CD14-positive monocyte (primary cell): ENCODE measurements at regions not wholly inside any gene's neighbourhood (a gene's known extent, or its start where the extent isn't known, plus 50 kb on each side); places are given as distances from the start of the nearest gene placed in this dataset.

Source experiments
- DNase-seq, 3 donors: peaks; one replicate each; pipeline ENCODE4 v3.0.0-alpha.2; 2011 to 2022
- H2AFZ ChIP-seq: 2 replicates; pipeline ENCODE4 v1.6.0; 2012; ENCODE audit warnings: mild to moderate bottlenecking, low read depth, low read length, inconsistent platforms; ENCODE audit not compliant: insufficient read depth, poor library complexity, severe bottlenecking
- H3K27ac ChIP-seq, 2 donors: 1 replicate in 1 of 2; 2 replicates in 1 of 2; pipeline ENCODE4 v1.5.1; 2012 to 2013; ENCODE audit warnings: low read length in 2 of 2, control low read depth in 1 of 2, inconsistent platforms in 1 of 2, low read depth in 1 of 2, mild to moderate bottlenecking in 1 of 2
- H3K27me3 ChIP-seq, 2 donors: one replicate each; pipeline versions ENCODE4 v1.6.0 to v1.6.1; 2011 to 2013; ENCODE audit warnings: low read length in 2 of 2; ENCODE audit not compliant: control insufficient read depth in 2 of 2, insufficient read depth in 2 of 2
- H3K36me3 ChIP-seq, 2 donors: replicated peaks in 1 of 2; 1 replicate in 1 of 2; 2 replicates in 1 of 2; pipeline versions ENCODE4 v1.5.1 to v1.6.1; 2012 to 2013; ENCODE audit warnings: low read length in 2 of 2, control low read depth in 1 of 2, inconsistent platforms in 1 of 2, mild to moderate bottlenecking in 1 of 2; ENCODE audit not compliant: insufficient read depth in 2 of 2, control insufficient read depth in 1 of 2
- H3K4me1 ChIP-seq, 2 donors: 1 replicate in 1 of 2; 2 replicates in 1 of 2; pipeline versions ENCODE4 v1.5.1 to v1.6.1; 2012 to 2013; ENCODE audit warnings: low read length in 2 of 2, control low read depth in 1 of 2, inconsistent platforms in 1 of 2, mild to moderate bottlenecking in 1 of 2, moderate library complexity in 1 of 2; ENCODE audit not compliant: insufficient read depth in 2 of 2, control insufficient read depth in 1 of 2
- H3K4me2 ChIP-seq: replicated peaks from 2 replicates; pipeline ENCODE3; 2012; ENCODE audit warnings: low read length, moderate library complexity, mild to moderate bottlenecking; ENCODE audit not compliant: poor library complexity, severe bottlenecking; ENCODE audit errors: extremely low read depth
- H3K4me3 ChIP-seq, 3 experiments: fragments of 200-600 bp in 1 of 3; sonication (generic) in 1 of 3; replicated peaks in 1 of 3; 1 replicate in 2 of 3; 2 replicates in 1 of 3; pipeline ENCODE4 v1.5.1; 2011 to 2013; ENCODE audit warnings: low read length in 3 of 3, mild to moderate bottlenecking in 3 of 3, control low read depth in 2 of 3, low read depth in 2 of 3, inconsistent platforms in 1 of 3, moderate library complexity in 1 of 3
- H3K79me2 ChIP-seq: 2 replicates; pipeline ENCODE4 v1.6.0; 2012; ENCODE audit warnings: mild to moderate bottlenecking, control low read depth, inconsistent platforms, low read length, moderate library complexity; ENCODE audit not compliant: insufficient read depth
- H3K9ac ChIP-seq: 2 replicates; pipeline ENCODE4 v1.6.0; 2017; ENCODE audit warnings: low read length, mild to moderate bottlenecking; ENCODE audit not compliant: insufficient read depth, poor library complexity, severe bottlenecking
- H3K9me3 ChIP-seq, 2 donors: replicated peaks in 1 of 2; 1 replicate in 1 of 2; 2 replicates in 1 of 2; pipeline versions ENCODE4 v1.5.1 to v1.6.1; 2012 to 2013; ENCODE audit warnings: low read length in 2 of 2, control low read depth in 1 of 2; ENCODE audit not compliant: control insufficient read depth in 1 of 2, insufficient read depth in 1 of 2
- H4K20me1 ChIP-seq: 2 replicates; pipeline ENCODE4 v1.6.0; 2012; ENCODE audit warnings: mild to moderate bottlenecking, low read length, control low read depth, moderate library complexity; ENCODE audit not compliant: insufficient read depth
- H3K27ac Mint-ChIP-seq, 7 donors: one replicate each; pipeline ENCODE4 v1.8.0; 2020; ENCODE audit warnings: mild to moderate bottlenecking in 7 of 7, mixed read lengths in 7 of 7, moderate library complexity in 6 of 7, inconsistent platforms in 2 of 7
- H3K27me3 Mint-ChIP-seq, 3 donors: one replicate each; pipeline ENCODE4 v1.8.0; 2021 to 2022; ENCODE audit warnings: low read depth in 3 of 3, mild to moderate bottlenecking in 3 of 3, mixed read lengths in 3 of 3, moderate library complexity in 3 of 3, inconsistent platforms in 1 of 3
- H3K36me3 Mint-ChIP-seq, 2 donors: one replicate each; pipeline ENCODE4 v1.8.0; 2020; ENCODE audit warnings: mixed read lengths in 2 of 2, inconsistent platforms in 1 of 2, mild to moderate bottlenecking in 1 of 2
- H3K4me1 Mint-ChIP-seq: one replicate; pipeline ENCODE4 v1.8.0; 2020; ENCODE audit warnings: mild to moderate bottlenecking, mixed read lengths
- H3K4me3 Mint-ChIP-seq, 2 donors: one replicate each; pipeline ENCODE4 v1.8.0; 2020; ENCODE audit warnings: mild to moderate bottlenecking in 2 of 2, mixed read lengths in 2 of 2, moderate library complexity in 1 of 2
- H3K9me3 Mint-ChIP-seq, 7 donors: one replicate each; pipeline ENCODE4 v1.8.0; 2020 to 2022; ENCODE audit warnings: mixed read lengths in 7 of 7, mild to moderate bottlenecking in 6 of 7, moderate library complexity in 6 of 7, inconsistent platforms in 2 of 7
- CTCF ChIP-seq: fragments of 200-600 bp; IDR thresholded peaks from one replicate; pipeline ENCODE4 v1.8.0; 2022; ENCODE audit warnings: antibody characterized with exemption, mild to moderate bottlenecking
- whole genome bisulfite sequencing: methylation state at CpG from one replicate; pipeline ENCODE4 v1.1.5; 2013; ENCODE audit warnings: missing lambda C conversion rate; ENCODE audit not compliant: insufficient coverage; 5-methylcytosine and 5-hydroxymethylcytosine counted together
- intact Hi-C, 2 donors: fragments of 100-400 bp; cut with micrococcal nuclease; formaldehyde crosslinking; loops; one replicate each; pipeline versions ENCODE4 v1.15.0 to v1.15.1; 2023

- H4K20me1 ChIP-seq, result no peaks in the 10 kb centered on the region
- H3K79me2 ChIP-seq, result no peaks in the 10 kb centered on the region
- intact Hi-C loops, result no loop called here
- no peak overlapping the region for H3K27ac ChIP-seq
- DNase-seq, result no peak
- Mint-ChIP-seq H3K27ac (no peak overlapping the region), H3K27me3 (peaks cover 0 to 8% (median 0%) of the 10 kb centered on the region in 3 donors), H3K4me1 (no peaks in the 10 kb centered on the region), H3K4me3 (no peak overlapping the region), H3K36me3 (no peaks in the 10 kb centered on the region), H3K9me3 (peaks cover 0 to 2% (median 0%) of the 10 kb centered on the region in 7 donors)
- no peak for TF ChIP-seq CTCF
- H3K27me3 ChIP-seq, result no peaks in the 10 kb centered on the region
- no peaks in the 10 kb centered on the region for H3K9me3 ChIP-seq
- no peak overlapping the region for H3K4me3 ChIP-seq
- H3K36me3 ChIP-seq, result no peaks in the 10 kb centered on the region
- H3K4me1 ChIP-seq, result no peaks in the 10 kb centered on the region
- H3K9ac ChIP-seq, result no peak overlapping the region
- no peak overlapping the region for H3K4me2 ChIP-seq
- H2AFZ ChIP-seq, result no peak overlapping the region
- WGBS, result no CpG with 5 or more reads among the region's 1 CpG
These were observed 250.9 kb upstream of the SEMA6D start for GRCh38 chr15:47466357-47466756.

GRCh38 chr15:47470983-47471382 is 246.3 kb upstream of the SEMA6D start:
- H3K36me3 Mint-ChIP-seq, result no peaks in the 10 kb centered on the region
- no peaks in the 10 kb centered on the region for H3K4me1 Mint-ChIP-seq
- WGBS, result 81% methylated on average over 3 of the region's 4 CpGs

More at GRCh38 chr15:47470983-47471382, 246.3 kb upstream of the SEMA6D start:
- H3K4me3 ChIP-seq, result no peak overlapping the region
- no peaks in the 10 kb centered on the region for H3K9me3 ChIP-seq
- H3K9me3 Mint-ChIP-seq, result no peaks in the 10 kb centered on the region
- no peaks in the 10 kb centered on the region for H3K79me2 ChIP-seq
- H4K20me1 ChIP-seq, result no peaks in the 10 kb centered on the region
- no peak overlapping the region for H3K27ac ChIP-seq
- H3K4me3 Mint-ChIP-seq, result no peak overlapping the region
- no peaks in the 10 kb centered on the region for H3K36me3 ChIP-seq
- intact Hi-C loops, result loop anchor here (5.0 to 10.0 kb wide), 2 partner anchors 516 to 524 kb away; no protein-coding TSS in a partner anchor
- no peak overlapping the region for H2AFZ ChIP-seq
- no peaks in the 10 kb centered on the region for H3K4me1 ChIP-seq
- H3K4me2 ChIP-seq, result no peak overlapping the region
- H3K27ac Mint-ChIP-seq, result no peak overlapping the region
- no peak for TF ChIP-seq CTCF
- H3K27me3 ChIP-seq, result no peaks in the 10 kb centered on the region
- no peak overlapping the region for H3K9ac ChIP-seq
- no peak for DNase-seq
- H3K27me3 Mint-ChIP-seq, result peaks cover 0 to 10% (median 0%) of the 10 kb centered on the region in 3 donors
